ENCODE measurements at regions not wholly inside any gene's neighbourhood (a gene's known extent, or its start where the extent isn't known, plus 50 kb on each side); places are given as distances from the start of the nearest gene placed in this dataset.

GRCh38 chr13:26989261-26989956, 182.2 kb downstream of the USP12 start:
- no peak for DNase-seq

GRCh38 chr13:26988059-26988769, 183.4 kb downstream of the USP12 start:
- no peak for DNase-seq

- DNase-seq, result no peak
Observed at GRCh38 chr13:26987486-26988013, 184.1 kb downstream of the USP12 start.

GRCh38 chr13:26985285-26985878, 186.2 kb downstream of the USP12 start:
- peak; percentile 55 for DNase-seq

- DNase-seq, result no peak
Observed at GRCh38 chr13:26984337-26984736, 187.3 kb downstream of the USP12 start.

- DNase-seq, result no peak
Observed at GRCh38 chr13:26983543-26984320, 187.9 kb downstream of the USP12 start.

GRCh38 chr13:26980099-26981031, 191.2 kb downstream of the USP12 start:
- DNase-seq, result no peak

- no peak for DNase-seq
Observed at GRCh38 chr13:26979334-26979733, 192.3 kb downstream of the USP12 start.

- no peak for DNase-seq
Observed at GRCh38 chr13:26978081-26978860, 193.3 kb downstream of the USP12 start.

- DNase-seq, result no peak
Observed at GRCh38 chr13:26977541-26977940, 194.1 kb downstream of the USP12 start.

- no peak for DNase-seq
Observed at GRCh38 chr13:26976313-26976712, 195.3 kb downstream of the USP12 start.

GRCh38 chr13:26973946-26974345, 197.7 kb downstream of the USP12 start:
- no peak for DNase-seq

- DNase-seq, result no peak
Observed at GRCh38 chr13:26973295-26973694, 198.3 kb downstream of the USP12 start.

- DNase-seq, result no peak
Observed at GRCh38 chr13:26971990-26972887, 199.4 kb downstream of the USP12 start.

GRCh38 chr13:26968431-26969341, 202.9 kb downstream of the USP12 start:
- no peak for DNase-seq

- DNase-seq, result no peak
Observed at GRCh38 chr13:26967119-26968038, 204.2 kb downstream of the USP12 start.

- DNase-seq, result no peak
Observed at GRCh38 chr13:26966701-26967080, 204.9 kb downstream of the USP12 start.

Measured in T-helper 9 cell (primary cell).